NB4 (cell line): ENCODE measurements at regions not wholly inside any gene's neighbourhood (a gene's known extent, or its start where the extent isn't known, plus 50 kb on each side); places are given as distances from the start of the nearest gene placed in this dataset.

Experiments used
- POLR2A ChIP-seq: IDR thresholded peaks from 2 replicates; pipeline ENCODE4 v1.6.1; 2011; ENCODE audit warnings: mild to moderate bottlenecking; ENCODE audit not compliant: insufficient read length; ENCODE audit errors: extremely low read depth
- TF ChIP-seq, protein P1 (sequence below): IDR thresholded peaks from one replicate; pipeline ENCODE4 v1.5.1; 2012; ENCODE audit warnings: low read depth, low read length

DNA sequence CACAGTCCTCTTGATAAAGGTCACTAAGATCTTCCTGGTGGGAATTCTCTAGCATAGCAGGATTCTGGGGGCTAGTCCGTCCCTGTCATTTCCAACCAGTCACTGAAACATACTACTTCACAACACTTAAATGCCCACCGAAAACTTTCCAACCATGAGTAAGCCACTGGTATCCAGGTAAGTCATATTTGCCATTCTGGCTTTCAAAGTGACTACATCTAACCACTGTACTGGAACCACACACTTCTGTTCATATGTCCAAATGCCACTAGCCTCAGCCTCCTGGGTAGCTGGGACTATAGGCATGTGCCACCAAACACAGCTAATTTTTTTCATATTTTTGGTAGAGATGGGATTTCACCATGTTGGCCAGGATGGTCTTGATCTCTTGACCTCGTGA is 64.3 kb upstream of the VANGL1 start:
- TF ChIP-seq, protein P1, sequence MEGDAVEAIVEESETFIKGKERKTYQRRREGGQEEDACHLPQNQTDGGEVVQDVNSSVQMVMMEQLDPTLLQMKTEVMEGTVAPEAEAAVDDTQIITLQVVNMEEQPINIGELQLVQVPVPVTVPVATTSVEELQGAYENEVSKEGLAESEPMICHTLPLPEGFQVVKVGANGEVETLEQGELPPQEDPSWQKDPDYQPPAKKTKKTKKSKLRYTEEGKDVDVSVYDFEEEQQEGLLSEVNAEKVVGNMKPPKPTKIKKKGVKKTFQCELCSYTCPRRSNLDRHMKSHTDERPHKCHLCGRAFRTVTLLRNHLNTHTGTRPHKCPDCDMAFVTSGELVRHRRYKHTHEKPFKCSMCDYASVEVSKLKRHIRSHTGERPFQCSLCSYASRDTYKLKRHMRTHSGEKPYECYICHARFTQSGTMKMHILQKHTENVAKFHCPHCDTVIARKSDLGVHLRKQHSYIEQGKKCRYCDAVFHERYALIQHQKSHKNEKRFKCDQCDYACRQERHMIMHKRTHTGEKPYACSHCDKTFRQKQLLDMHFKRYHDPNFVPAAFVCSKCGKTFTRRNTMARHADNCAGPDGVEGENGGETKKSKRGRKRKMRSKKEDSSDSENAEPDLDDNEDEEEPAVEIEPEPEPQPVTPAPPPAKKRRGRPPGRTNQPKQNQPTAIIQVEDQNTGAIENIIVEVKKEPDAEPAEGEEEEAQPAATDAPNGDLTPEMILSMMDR = no peak
- no peak for TF ChIP-seq POLR2A
